MV-4-11 (cell line): ENCODE measurements at regions not wholly inside any gene's neighbourhood (a gene's known extent, or its start where the extent isn't known, plus 50 kb on each side); places are given as distances from the start of the nearest gene placed in this dataset.

ENCODE experiments used
- DNase-seq: peaks from one replicate; lab custom pipeline; 2025; lab: John Stamatoyannopoulos, UW

- DNase-seq: no peak
Observed at GRCh38 chr6:10048370-10049297, 366.2 kb downstream of the TFAP2A start.

GRCh38 chr6:10042280-10042679, 372.6 kb downstream of the TFAP2A start:
- no peak for DNase-seq

GRCh38 chr6:10033223-10033829, 381.5 kb downstream of the TFAP2A start:
- DNase-seq: no peak

- DNase-seq: no peak
Observed at GRCh38 chr6:10031617-10032016, 383.3 kb downstream of the TFAP2A start.

GRCh38 chr6:10030942-10031537, 383.8 kb downstream of the TFAP2A start:
- DNase-seq: no peak

- DNase-seq: no peak
Observed at GRCh38 chr6:10028222-10028621, 386.7 kb downstream of the TFAP2A start.

GRCh38 chr6:10019851-10020250, 395.0 kb downstream of the TFAP2A start:
- no peak for DNase-seq

- no peak for DNase-seq
Observed at GRCh38 chr6:10014557-10014956, 400.3 kb downstream of the TFAP2A start.

GRCh38 chr6:10000551-10000950, 414.3 kb downstream of the TFAP2A start:
- DNase-seq: no peak

GRCh38 chr6:9999796-10000195, 415.1 kb downstream of the TFAP2A start:
- DNase-seq: no peak

GRCh38 chr6:9986273-9986672, 428.6 kb downstream of the TFAP2A start:
- DNase-seq: no peak

GRCh38 chr6:9985481-9985880, 429.4 kb downstream of the TFAP2A start:
- no peak for DNase-seq

- peak; percentile 62 for DNase-seq
Observed at GRCh38 chr6:9984607-9985006, 430.3 kb downstream of the TFAP2A start.

GRCh38 chr6:9983168-9983567, 431.7 kb downstream of the TFAP2A start:
- DNase-seq: no peak

- DNase-seq: no peak
Observed at GRCh38 chr6:9982215-9982614, 432.7 kb downstream of the TFAP2A start.

- no peak for DNase-seq
Observed at GRCh38 chr6:9979996-9980395, 434.9 kb downstream of the TFAP2A start.

- no peak for DNase-seq
Observed at GRCh38 chr6:9978480-9978879, 436.4 kb downstream of the TFAP2A start.

- DNase-seq: no peak
Observed at GRCh38 chr6:9977411-9977810, 437.5 kb downstream of the TFAP2A start.

GRCh38 chr6:9961646-9962045, 453.2 kb downstream of the TFAP2A start:
- DNase-seq: no peak

- DNase-seq: no peak
Observed at GRCh38 chr6:9957215-9957759, 457.6 kb downstream of the TFAP2A start.

- DNase-seq: no peak
Observed at GRCh38 chr6:9948678-9949077, 466.2 kb downstream of the TFAP2A start.

GRCh38 chr6:9943986-9944385, 470.9 kb downstream of the TFAP2A start:
- DNase-seq: no peak

- DNase-seq: no peak
Observed at GRCh38 chr6:9943026-9943425, 471.8 kb downstream of the TFAP2A start.
